NCI-H2196 treated with DMSO at 0.1 percent for 48 hours (cell line): ENCODE measurements at regions not wholly inside any gene's neighbourhood (a gene's known extent, or its start where the extent isn't known, plus 50 kb on each side); places are given as distances from the start of the nearest gene placed in this dataset.
"Not testable (repeated sequence)": the region's sequence is repeated elsewhere in the genome, so short reads cannot be mapped to it uniquely, and the experiment has no call there.

Experiments
- DNase-seq: peaks from one replicate; lab custom pipeline; 2025; ENCODE audit not compliant: unreplicated experiment; lab: John Stamatoyannopoulos, UW

DNA sequence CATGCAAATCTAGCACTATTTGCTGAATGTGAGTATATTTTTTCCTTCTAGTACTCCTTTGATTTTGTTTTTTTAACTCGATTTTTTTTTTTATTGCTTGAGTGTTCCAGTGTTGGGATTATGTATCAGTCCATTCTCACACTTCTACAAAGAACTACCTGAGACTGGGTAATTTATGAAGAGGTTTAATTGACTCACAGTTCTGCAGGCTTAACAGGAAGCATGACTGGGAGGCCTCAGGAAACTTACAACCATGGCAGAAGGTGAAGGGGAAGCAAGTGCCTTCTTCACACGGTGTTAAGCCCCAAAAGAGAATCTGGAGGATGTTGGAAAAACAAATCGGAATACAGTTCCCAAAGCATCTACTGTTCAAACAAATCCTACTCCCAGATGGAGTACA, 69.1 kb downstream of the ZNF518B start:
- not testable (repeated sequence) for DNase-seq

DNA sequence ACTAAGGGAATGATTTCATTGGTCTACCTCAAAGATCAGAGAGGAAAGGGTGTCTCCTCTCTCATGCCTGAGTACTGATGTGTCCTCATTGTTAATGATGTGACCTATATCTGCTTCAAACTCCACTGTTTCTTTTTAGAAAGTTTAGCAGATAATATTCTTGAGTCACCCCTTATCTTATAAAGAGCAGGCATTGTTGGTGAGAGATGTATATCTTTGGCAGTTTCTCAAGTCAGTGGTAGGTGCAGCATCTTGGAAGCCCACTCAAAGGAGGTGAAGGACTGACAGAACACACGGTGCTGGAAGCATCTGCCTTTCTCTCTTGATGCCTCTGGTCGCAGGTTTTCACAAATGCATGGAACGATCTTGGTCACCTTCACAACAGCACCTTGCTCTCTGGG, 71.2 kb downstream of the ZNF518B start:
- no peak for DNase-seq

DNA sequence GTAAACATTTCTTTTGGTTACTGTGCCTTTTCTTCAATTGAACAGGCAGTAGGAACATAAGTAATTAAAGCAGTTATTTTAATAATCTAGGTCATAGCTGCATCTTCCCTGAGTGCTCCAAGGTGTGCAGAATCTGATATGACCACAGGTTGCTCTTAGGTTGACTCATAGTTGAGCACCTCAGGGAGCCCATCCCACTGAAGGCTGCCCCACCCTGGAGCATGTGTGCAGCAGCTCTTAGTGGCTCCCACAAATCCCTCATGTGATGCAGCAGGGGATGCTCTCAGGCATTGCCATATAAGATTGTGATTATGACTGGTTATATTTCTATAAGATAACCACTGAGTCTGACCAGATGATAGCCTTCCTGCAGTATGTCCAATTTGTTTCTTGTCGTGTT, 72.3 kb downstream of the ZNF518B start:
- no peak for DNase-seq

DNA sequence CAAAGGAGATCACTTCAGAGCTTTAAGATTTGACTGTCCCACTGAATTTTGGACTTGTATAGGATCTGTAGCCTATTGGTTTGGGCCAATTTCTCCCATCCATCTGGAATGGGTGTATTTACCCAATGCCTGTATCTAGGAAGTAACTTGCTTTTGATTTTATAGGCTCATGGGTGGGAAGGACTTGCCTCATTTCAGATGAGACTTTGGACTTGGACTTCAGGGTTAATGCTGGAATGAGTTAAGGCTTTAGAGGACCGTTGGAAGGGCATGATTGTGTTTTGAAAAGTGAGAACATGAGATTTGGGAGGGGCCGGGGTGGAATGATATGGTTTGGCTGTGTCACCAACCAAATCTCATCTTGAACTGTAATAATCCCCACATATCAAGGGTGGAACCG, 73.8 kb downstream of the ZNF518B start:
- DNase-seq, result no peak

DNA sequence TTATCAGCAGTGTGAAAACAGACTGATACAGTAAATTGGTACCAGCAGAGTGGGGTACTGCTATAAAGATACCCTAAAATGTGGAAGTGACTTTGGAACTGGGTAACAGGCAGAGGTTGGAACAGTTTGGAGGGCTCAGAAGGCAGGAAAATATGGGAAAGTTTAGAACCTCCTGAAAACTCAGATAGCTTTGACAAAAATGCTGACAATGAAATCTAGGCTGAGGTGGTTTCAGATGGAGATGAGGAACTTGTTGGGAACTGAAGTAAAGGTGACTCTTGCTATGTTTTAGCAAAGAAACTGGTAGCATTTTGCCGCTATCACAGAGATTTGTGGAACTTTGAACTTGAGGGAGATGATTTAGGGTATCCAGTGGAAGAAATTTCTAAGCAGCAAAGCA, 75.1 kb downstream of the ZNF518B start:
- DNase-seq, result not testable (repeated sequence)

DNA sequence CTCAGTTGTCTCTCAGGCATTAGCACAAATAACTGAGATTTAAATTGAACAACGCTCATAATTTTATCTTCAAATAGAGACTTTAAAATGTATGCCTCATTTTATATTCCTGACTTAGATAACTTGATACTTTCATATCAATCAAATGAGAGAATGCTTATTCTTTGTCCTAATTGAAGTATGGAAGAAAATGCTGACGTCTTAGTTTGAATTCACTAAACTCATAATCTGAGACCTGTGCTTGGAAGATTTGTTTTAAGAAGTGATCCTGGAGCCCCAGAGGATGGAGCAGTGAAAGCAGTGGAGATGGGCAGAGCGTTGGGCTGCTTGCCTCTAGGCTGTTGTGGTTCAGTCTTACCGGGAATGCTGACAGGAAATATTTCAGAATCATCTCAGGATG, 76.1 kb downstream of the ZNF518B start:
- DNase-seq, result no peak

DNA sequence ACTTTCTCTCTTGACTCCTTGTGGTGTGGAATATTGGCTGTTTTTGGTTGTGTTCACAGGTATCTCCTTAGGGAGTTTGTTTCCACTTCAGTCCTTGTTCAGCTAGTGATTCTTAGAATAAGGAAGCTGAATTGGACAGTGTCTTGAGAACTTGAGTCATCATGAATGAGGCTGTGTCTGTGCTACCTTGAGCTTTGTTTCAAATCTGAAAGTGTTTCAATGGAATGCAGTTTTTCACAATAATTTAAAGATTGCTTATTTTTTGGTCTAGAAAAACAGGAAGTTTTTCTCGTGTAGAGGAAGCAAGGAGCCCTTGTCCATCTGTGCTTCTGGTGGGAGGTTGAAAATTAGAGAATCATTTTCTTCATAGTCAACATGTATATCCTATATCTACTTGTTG, 76.5 kb downstream of the ZNF518B start:
- no peak for DNase-seq

DNA sequence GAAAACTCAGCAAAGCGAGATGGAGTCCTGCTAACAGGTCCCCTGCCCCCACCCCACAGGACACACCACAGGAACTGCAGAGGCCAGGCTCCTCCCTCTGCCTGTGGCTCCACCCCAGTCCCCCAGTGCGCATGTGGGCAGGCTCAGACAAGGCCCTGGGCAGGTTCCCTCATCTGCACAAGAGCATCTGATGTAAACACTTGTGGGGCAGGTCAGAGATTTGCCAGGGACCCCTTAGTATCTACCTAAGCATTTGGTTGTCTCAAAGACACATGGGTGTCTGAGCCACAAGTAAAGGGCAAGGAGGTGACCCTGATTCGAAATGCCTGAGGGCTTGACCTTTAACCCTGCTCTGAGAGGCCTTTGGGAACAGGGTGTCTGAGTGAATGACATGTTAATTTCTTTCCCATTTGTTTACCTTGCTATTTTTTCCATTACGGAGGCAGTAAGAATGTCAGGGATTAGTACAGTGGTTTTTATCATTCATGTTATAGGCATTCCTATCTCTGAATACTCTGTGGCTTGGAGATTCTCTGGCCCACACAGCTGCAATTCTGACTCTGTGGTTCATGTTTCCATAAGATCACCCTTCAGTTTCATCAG, 85.3 kb downstream of the ZNF518B start:
- DNase-seq, result no peak

DNA sequence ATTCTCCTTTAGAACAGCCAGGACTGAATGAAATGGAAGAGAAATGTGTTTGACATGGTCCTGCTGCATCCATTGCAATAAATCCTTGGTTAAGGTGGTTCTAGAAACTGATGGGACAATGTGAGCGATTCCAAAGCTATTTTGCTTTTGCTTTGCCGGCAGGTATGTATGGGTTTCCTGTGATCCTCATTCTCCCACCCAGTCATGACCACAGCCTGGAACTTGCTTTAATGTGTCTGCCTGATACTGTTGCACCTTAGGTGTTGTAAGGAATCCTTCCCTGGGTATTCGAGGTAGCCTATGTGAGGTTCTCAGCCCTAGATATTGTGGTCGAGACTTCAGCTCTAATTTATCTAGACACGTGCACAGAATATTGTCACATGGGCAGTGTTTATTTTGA, 86.1 kb downstream of the ZNF518B start:
- no peak for DNase-seq

DNA sequence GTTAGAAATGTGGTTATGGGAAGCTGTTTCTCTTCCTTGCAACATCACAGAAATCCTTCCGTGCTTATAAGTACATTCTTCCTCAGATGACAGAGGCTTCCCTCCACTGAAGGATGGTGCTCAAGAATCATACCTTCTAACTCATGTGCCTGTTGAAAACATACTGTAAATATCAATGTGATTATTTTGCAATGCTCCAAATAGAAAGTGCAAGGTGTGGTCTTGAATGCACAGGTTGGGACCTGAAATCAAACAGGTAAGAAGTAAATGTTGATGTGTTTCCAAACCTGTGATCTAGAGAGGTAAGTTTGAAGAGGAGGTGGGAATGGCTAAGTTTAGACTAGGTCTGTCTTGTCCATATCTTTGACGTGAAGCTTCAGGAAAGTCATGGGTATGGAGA, 87.7 kb downstream of the ZNF518B start:
- DNase-seq, result no peak

DNA sequence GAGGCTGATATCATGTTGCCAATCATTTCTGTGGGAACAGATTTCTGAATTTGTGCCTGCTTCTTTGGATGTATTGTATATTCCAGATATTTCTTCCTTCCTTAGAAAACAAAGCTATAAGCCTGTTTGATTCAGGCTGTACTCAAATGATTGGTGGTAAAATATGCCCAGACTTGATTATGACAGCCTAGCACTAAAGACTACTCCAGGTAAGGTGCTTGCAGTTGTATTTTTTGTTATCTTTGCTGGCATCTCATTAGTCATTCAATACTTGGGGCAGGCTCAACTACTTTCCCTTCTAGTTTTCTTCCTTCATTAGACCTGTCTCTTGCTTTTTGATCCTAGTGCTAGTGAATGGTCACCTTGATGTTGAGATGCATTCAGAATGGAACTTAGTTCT, 90.6 kb downstream of the ZNF518B start:
- no peak for DNase-seq

DNA sequence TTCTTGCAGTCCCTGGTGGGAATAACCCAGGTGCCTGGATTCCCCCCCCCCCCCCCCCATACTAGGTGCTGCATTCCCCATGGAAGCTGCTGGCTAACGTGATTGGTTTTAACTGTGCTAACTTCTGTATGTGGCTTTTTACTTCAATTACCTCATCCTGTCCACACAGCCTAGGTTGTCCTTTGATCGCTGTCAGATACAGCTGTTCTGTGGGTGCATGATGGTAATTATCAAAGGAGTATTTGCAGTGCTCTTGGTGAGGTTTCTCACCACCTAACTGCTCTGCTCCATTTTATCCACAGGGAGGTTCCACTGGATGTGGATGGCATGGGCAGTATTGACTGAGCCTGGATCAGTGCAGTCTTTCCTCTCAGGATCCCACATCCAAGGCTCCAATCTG, 93.0 kb downstream of the ZNF518B start:
- no peak for DNase-seq

DNA sequence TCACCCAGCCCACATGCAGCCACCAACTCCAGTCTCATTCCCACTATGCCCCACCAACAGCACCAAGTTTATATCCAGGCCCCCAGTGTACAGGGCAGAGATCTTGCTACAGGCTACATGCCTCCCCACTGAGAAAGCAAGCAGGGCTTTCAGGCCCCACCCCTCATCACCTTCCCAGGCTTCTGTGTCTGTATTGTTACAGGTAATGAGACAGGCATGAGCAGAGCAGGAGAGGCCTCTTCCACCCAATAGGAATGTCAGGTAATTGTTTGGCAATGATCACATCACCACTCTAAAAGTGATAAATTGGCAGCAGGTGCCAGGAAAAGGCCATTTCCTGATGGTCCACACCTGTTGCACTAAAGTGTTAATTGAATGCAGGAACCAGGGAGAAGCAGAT, 102.5 kb downstream of the ZNF518B start:
- no peak for DNase-seq

DNA sequence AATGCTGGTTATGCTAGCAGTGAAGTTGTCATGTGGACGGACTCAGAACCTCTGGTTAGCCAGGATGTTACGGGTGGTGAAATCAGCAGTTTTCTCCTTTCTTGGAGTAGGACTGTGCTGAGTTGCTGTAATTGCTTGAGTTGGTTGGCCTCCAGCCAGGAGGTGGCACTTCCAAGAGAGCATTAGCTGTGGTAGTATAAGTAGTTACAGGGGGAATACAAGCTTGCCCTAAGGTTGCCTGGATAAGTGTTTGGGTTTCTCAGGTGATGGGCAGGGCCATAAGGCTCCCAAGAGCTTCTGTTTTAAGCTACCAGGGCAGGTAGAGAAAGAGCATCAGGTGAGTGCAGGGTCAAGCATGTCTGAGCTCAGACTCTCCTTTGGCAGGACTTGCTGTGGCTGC, 103.0 kb downstream of the ZNF518B start:
- DNase-seq, result no peak

DNA sequence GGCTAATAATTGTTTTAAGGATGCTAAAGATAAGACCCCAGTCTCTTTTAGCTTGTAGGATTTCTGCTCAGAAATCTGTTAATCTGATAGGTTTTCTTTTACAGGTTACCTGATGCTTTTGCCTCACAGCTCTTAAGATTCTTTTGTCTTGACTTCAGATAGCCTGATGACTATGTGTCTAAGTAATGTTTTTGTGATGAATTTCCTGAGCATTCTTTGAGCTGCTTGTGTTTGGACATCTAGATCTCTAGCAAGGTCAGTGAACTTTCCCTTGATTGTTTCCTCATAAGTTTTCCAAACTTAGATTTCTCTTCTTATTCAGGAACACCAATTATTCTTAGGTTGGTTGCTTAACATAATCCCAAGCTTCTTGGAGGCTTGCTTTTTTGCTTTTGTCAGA, 104.1 kb downstream of the ZNF518B start:
- DNase-seq, result no peak

DNA sequence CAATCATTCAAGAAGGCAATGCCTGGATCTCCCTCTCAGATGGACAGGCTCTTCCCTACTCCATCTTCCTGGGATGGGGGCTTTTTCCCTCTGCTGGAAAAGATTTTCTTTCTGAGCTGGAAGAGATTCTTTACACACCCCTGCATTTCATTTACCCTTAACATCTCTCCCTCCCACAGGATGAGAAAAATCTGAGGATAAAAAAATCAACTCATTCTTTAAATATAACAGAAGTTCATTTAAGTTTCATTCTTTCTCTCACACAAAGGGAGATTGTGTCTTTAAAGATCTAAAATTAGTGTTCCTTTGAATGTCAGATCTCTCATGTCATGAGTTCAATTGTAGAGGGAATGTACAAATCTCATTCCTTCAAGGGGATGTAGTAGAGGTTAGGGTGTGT, 109.0 kb downstream of the ZNF518B start:
- no peak for DNase-seq

DNA sequence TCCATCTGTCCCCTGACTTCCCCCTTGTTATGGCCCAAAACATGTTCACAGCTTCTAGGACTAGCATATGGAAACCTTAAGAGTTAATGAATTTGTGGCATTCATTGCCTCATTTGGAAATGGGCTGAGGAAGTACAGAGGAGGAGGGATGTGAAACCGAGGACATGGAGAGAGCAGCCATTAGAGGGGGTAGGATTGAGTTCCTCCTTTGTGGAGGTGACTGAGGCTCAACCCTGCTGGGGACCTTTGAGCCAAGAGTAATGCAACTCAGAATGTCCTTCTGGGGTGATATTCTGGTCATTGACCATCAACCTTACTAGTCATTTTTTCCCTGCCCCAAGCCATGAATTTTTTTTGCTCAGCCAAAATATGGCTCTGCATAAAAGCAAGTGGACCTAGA, 109.4 kb downstream of the ZNF518B start:
- DNase-seq, result no peak

DNA sequence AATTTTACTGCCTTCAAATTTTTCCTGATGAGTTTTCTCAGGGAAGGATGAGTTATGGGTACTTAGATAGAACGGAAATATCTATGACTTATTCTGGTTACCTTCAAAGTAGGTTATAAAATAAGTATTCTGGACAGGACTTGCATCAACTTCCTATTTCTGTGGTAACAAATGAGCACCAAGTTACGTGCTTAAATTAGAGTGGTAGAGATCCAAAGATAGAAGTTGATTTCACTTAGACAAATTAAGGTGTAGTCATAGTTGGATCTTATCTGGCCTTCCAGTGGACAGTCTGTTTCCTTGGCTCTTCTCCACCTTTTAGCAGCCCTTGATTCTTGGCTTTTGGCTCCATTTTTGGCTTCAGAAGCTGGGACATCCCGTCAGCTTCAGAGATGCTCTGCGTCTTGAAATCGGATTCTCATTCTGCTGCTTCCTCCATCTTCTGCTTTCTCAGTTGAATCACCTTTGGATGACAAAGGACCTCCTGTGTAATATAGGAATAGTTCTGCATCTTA, 109.9 kb downstream of the ZNF518B start:
- no peak for DNase-seq

DNA sequence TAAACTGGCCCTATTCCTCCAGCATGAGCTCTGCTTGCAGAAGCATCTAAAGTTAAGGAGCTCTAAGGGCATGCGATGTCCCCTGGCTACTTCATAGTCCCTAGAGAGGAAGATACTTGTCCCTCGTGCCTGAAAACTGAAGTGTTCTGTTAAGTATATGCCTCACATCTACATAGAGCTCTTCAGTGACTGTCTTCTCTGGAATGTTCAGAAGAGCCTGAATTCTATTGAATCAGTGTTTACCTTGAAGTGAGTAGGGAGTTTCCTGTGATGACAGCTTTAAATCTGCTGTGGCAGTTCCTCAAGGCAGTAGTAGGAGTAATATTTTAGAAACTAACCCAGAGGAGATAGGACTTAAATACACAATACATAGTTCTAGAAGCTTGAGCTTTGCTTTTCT, 111.2 kb downstream of the ZNF518B start:
- no peak for DNase-seq

DNA sequence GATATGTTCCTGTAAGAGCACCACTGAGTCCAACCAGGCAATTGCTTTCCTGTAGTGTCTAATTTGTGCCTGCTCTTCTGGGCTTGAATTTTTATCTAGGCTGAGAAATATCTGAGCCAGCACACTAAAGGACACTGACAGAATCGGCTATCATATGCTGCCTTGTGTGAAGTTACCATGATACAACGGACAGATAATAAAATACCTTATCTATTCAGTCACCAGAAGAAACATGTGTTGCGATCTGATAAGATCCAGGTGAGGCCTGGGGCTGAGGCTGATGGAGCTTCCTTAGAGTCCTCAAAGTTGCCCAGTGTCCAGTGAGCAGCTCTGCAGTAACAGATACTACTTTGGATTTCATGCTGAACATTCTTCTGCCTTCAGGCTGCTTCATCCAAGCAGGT, 111.8 kb downstream of the ZNF518B start:
- DNase-seq, result no peak

DNA sequence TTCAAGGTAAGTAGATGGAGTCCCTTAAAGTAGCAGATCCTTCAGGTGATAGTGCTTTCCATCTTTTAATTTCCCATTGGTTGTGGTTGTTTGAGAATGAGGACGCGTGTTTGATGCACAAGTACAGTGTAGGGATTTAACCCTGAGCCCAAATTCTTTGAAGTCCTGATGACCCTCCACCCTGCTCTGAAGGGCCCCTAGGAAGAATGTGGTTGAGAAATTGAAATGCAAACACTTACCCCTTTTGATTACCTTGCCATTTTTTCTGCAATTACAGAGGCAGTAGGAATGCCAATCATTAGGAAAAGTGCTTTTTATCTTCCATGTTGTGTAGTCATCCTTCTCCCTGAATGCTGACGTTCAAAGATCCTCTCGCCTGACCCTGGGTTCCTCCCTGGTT, 112.4 kb downstream of the ZNF518B start:
- DNase-seq, result no peak

DNA sequence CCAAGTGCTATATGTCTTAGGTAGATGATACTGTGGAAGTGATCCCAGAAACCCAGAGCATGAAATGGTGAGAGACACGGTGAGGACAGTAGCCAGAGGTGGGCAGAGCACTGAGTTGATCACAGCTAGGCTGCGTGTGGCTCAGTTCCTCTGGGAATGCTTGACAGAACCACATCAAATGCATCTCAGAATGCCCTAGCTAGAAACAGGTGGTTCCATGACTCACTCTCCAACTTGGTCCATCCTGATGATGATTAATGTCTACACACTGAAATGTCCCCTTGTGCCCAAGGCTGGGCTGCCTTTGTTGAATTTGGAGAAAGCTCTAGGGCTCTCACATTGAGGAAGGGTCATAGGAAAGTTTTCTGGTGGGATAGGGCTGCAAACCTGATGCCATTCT, 113.6 kb downstream of the ZNF518B start:
- DNase-seq, result no peak

DNA sequence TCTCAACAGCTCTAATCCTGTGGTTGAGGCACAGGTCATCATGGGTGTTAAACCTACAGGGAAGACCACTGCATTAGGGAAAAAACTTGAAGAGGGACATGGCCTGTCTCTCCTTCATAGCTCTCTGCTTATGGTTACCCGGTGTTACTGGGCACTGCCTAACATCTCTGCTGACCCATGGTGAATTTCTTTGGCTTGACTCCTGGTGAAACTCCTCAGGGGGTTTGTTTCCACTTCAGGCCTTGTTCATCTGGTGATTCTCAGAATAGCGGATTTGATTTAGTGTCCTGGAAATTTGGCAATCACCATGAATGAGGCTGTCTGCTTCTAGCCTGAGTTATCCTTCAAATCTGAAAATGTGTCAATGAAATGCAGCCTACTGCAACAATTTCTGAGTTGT, 114.4 kb downstream of the ZNF518B start:
- no peak for DNase-seq

DNA sequence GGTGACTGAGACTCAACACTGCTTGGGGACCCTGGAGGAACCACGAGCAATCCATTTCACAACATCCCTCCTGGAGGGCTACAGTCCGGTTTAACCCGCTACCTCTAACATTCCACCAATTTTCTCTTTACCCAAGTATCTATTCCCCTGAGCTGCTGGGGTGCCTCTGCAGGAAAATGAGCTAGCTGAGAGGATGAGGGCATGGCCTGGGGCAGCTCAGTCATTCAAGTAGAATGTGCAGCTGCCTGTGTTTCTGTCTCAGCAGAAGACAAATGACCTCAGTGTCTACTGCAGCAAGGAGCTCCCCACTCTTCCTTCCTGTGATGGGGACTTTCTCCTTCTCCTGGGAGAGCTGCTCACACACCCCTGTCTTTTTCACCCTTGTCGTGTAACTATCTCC, 120.8 kb downstream of the ZNF518B start:
- DNase-seq, result no peak
